Activated CD8-positive, alpha-beta T cell treated with anti-CD3 and anti-CD28 coated beads for 36 hours (primary cell): ENCODE measurements at regions not wholly inside any gene's neighbourhood (a gene's known extent, or its start where the extent isn't known, plus 50 kb on each side); places are given as distances from the start of the nearest gene placed in this dataset.

Source experiments
- ATAC-seq: fragments of 200-7000 bp; cut with Tn5 transposase; one replicate; pipeline ENCODE4 v1.10.0; 2021; ENCODE audit warnings: mild to moderate bottlenecking, moderate library complexity
- CTCF ChIA-PET: fragments of 350-600 bp; sonication (Branson Sonifier 250); formaldehyde crosslinking; loops from one replicate; lab custom pipeline; 2021; ENCODE audit warnings: antibody characterized with exemption; lab: Charles Lee
- POLR2A ChIA-PET: fragments of 350-600 bp; sonication (Branson Sonifier 250); formaldehyde crosslinking; loops from one replicate; lab custom pipeline; 2021; ENCODE audit warnings: antibody characterized with exemption; lab: Charles Lee
- DNase-seq: peaks from one replicate; pipeline ENCODE4 v3.0.0-alpha.2; 2020
- H3K27ac Mint-ChIP-seq: one replicate; pipeline ENCODE4 v1.8.0; 2021; ENCODE audit warnings: mild to moderate bottlenecking, mixed read lengths
- H3K27me3 Mint-ChIP-seq: one replicate; pipeline ENCODE4 v1.8.0; 2021; ENCODE audit warnings: mixed read lengths
- H3K36me3 Mint-ChIP-seq: one replicate; pipeline ENCODE4 v1.8.0; 2021; ENCODE audit warnings: low read depth, mixed read lengths
- H3K4me1 Mint-ChIP-seq: one replicate; pipeline ENCODE4 v1.8.0; 2021; ENCODE audit warnings: low read depth, mixed read lengths
- H3K4me3 Mint-ChIP-seq: one replicate; pipeline ENCODE4 v1.8.0; 2021; ENCODE audit warnings: mild to moderate bottlenecking, moderate library complexity, mixed read lengths
- H3K9me3 Mint-ChIP-seq: one replicate; pipeline ENCODE4 v1.8.0; 2021; ENCODE audit warnings: mixed read lengths
- intact Hi-C: fragments of 100-400 bp; cut with micrococcal nuclease; formaldehyde crosslinking; loops from one replicate; pipeline ENCODE4 v1.10.0; 2022
- TF ChIP-seq, protein P1 (sequence below): fragments of 200-600 bp; IDR thresholded peaks from one replicate; pipeline ENCODE4 v1.8.0; 2022; ENCODE audit warnings: antibody characterized with exemption, mild to moderate bottlenecking

DNA sequence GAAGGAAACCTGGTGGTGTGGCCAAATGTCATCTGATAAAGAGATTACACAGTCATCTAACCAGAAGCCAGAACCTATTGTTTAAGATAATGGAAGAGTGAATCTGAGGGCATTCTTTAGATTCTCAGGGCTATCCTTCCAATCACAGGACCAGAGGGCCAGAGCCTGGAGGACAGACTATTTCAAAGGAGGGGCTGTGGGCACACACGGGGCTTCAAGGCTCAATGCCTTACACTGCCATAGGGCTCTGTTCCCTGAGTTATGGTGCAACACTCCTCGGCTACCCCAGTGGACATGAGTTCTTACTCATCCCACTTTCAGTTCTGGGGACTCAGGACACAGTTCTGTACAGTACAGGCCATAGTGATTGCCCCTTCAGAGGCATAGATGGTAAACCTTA lies 343.9 kb upstream of the ALCAM start:
- Mint-ChIP-seq H3K4me1 (no peaks in the 10 kb centered on the region), H3K36me3 (no peaks in the 10 kb centered on the region), H3K27me3 (no peaks in the 10 kb centered on the region), H3K4me3 (no peak overlapping the region), H3K9me3 (no peaks in the 10 kb centered on the region), H3K27ac (no peak overlapping the region)
- POLR2A ChIA-PET: no interaction called here
- ATAC-seq (no peak), DNase-seq (no peak)
- intact Hi-C loops: no loop called here
- TF ChIP-seq, protein P1, sequence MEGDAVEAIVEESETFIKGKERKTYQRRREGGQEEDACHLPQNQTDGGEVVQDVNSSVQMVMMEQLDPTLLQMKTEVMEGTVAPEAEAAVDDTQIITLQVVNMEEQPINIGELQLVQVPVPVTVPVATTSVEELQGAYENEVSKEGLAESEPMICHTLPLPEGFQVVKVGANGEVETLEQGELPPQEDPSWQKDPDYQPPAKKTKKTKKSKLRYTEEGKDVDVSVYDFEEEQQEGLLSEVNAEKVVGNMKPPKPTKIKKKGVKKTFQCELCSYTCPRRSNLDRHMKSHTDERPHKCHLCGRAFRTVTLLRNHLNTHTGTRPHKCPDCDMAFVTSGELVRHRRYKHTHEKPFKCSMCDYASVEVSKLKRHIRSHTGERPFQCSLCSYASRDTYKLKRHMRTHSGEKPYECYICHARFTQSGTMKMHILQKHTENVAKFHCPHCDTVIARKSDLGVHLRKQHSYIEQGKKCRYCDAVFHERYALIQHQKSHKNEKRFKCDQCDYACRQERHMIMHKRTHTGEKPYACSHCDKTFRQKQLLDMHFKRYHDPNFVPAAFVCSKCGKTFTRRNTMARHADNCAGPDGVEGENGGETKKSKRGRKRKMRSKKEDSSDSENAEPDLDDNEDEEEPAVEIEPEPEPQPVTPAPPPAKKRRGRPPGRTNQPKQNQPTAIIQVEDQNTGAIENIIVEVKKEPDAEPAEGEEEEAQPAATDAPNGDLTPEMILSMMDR: no peak
- CTCF ChIA-PET: no interaction called here

DNA sequence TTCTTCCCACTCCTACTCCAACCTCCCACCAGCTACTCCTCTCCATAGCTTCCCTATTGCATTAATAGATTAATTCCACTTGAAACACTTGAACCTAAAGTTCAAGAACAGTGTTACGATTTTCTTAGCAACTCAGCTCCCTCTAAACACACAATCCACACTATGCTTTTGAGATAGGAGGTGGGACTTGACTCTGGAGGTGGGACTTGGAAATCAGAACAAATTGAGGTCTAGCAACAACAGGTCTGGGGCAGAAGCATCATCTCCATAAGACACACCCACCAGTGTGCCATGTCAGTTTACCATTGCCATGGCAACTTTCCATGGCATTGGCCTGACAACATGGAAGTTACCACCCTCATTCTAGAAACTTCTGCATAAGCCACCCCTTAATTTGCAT lies 336.5 kb upstream of the ALCAM start:
- ATAC-seq (no peak), DNase-seq (no peak)
- H3K36me3 Mint-ChIP-seq: no peaks in the 10 kb centered on the region
- intact Hi-C loops: no loop called here
- ChIA-PET CTCF (no interaction called here), POLR2A (no interaction called here)
- no peak overlapping the region for H3K4me3 Mint-ChIP-seq
- H3K27me3 Mint-ChIP-seq: no peaks in the 10 kb centered on the region
- no peaks in the 10 kb centered on the region for H3K4me1 Mint-ChIP-seq
- TF ChIP-seq, protein P1: no peak
- H3K9me3 Mint-ChIP-seq: no peaks in the 10 kb centered on the region
- no peak overlapping the region for H3K27ac Mint-ChIP-seq

DNA sequence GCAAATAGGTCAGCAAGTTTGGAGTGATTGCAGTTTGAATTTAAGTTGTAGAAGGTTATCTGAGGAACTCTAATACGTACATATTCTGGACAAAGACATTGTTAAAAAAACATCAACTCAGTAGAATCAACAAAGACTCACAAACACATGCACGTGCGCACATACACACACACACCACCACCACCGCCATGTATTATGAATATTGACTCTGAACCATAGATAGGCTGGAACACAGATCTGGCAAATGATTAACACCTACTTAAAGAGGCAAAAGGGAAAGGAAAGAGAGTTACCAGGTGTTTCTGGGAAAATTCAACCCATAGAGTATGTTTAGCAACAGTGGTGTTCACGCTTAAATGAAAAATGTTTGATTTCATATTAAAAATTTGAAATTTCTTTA lies 334.2 kb upstream of the ALCAM start:
- TF ChIP-seq, protein P1: no peak
- Mint-ChIP-seq H3K27ac (no peak overlapping the region), H3K4me3 (no peak overlapping the region), H3K4me1 (no peaks in the 10 kb centered on the region), H3K27me3 (no peaks in the 10 kb centered on the region), H3K9me3 (no peaks in the 10 kb centered on the region), H3K36me3 (no peaks in the 10 kb centered on the region)
- no peak for DNase-seq
- CTCF ChIA-PET: no interaction called here
- POLR2A ChIA-PET: no interaction called here
- intact Hi-C loops: no loop called here
- no peak for ATAC-seq

DNA sequence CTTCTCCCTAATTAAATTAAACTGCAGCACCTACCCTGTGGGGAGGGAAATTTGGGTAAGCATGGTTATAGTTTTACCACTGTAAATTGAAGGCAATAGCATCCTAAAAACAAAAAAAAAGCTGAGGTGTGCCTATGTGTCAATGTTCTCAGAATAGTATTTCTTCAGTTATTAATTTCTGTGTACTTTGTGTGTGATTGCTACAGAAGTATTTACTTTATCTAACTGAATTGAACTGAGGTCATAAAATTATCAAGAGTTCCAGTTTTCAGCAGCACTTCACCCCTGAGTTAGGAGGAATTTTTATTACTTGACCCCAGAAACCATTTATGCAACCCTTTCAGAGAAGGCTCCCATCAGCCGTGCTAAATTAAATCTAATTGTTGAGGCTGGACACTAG lies 333.6 kb upstream of the ALCAM start:
- Mint-ChIP-seq H3K4me3 (no peak overlapping the region), H3K36me3 (no peaks in the 10 kb centered on the region), H3K4me1 (no peaks in the 10 kb centered on the region), H3K27me3 (no peaks in the 10 kb centered on the region), H3K27ac (no peak overlapping the region), H3K9me3 (no peaks in the 10 kb centered on the region)
- POLR2A ChIA-PET: no interaction called here
- ATAC-seq (no peak), DNase-seq (no peak)
- CTCF ChIA-PET: no interaction called here
- TF ChIP-seq, protein P1: no peak
- intact Hi-C loops: no loop called here

DNA sequence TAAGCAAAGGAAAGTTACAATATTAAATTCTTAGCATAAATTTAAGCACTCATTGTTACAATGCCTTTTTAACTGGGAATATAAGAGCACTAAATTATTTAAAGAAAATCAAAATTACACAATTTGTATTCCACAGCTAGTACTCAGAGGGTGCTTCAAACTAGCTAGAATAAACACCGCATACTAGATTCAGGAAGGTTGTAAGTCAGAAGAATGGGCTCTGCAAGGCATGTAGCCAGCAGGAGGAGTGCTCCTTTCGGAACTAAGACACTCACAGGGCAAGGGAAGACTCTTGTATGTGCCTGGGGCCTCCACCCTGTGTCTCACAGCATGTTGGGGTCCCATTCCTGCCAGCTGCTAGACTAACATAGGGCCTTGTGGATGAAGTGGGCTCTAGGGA lies 327.7 kb upstream of the ALCAM start:
- H3K9me3 Mint-ChIP-seq: no peaks in the 10 kb centered on the region
- DNase-seq (no peak), ATAC-seq (no peak)
- no peaks in the 10 kb centered on the region for H3K36me3 Mint-ChIP-seq
- H3K4me3 Mint-ChIP-seq: no peak overlapping the region
- POLR2A ChIA-PET: no interaction called here
- no peaks in the 10 kb centered on the region for H3K27me3 Mint-ChIP-seq
- no peak overlapping the region for H3K27ac Mint-ChIP-seq
- intact Hi-C loops: no loop called here
- no peaks in the 10 kb centered on the region for H3K4me1 Mint-ChIP-seq
- CTCF ChIA-PET: no interaction called here
- TF ChIP-seq, protein P1: no peak
